COR-L47 (cell line): ENCODE measurements at regions not wholly inside any gene's neighbourhood (a gene's known extent, or its start where the extent isn't known, plus 50 kb on each side); places are given as distances from the start of the nearest gene placed in this dataset.
A peak's percentile ranks its signal among the peaks of the same experiment; 100 is the strongest.

Source experiments
- DNase-seq: peaks from one replicate; lab custom pipeline; 2025; lab: John Stamatoyannopoulos, UW

- DNase-seq: peak; percentile 90
These were observed 654.7 kb upstream of the ZWINT start for GRCh38 chr10:57015595-57016318.

GRCh38 chr10:57015187-57015586, 654.1 kb upstream of the ZWINT start:
- no peak for DNase-seq

GRCh38 chr10:57014758-57015157, 653.7 kb upstream of the ZWINT start:
- DNase-seq: no peak

- DNase-seq: no peak
These were observed 647.1 kb upstream of the ZWINT start for GRCh38 chr10:57008189-57008588.

- DNase-seq: no peak
These were observed 630.6 kb upstream of the ZWINT start for GRCh38 chr10:56991591-56992069.

- DNase-seq: no peak
These were observed 614.5 kb upstream of the ZWINT start for GRCh38 chr10:56975513-56975912.

GRCh38 chr10:56973766-56974165, 612.7 kb upstream of the ZWINT start:
- no peak for DNase-seq

GRCh38 chr10:56943221-56943755, 582.2 kb upstream of the ZWINT start:
- DNase-seq: no peak

GRCh38 chr10:56934515-56934914, 573.5 kb upstream of the ZWINT start:
- no peak for DNase-seq

- peak; percentile 3 for DNase-seq
These were observed 567.7 kb upstream of the ZWINT start for GRCh38 chr10:56928714-56929113.

- DNase-seq: no peak
These were observed 566.6 kb upstream of the ZWINT start for GRCh38 chr10:56927701-56928100.

- DNase-seq: no peak
These were observed 559.7 kb upstream of the ZWINT start for GRCh38 chr10:56920601-56921261.

- DNase-seq: no peak
These were observed 551.0 kb upstream of the ZWINT start for GRCh38 chr10:56912043-56912442.

GRCh38 chr10:56905051-56905450, 544.0 kb upstream of the ZWINT start:
- DNase-seq: no peak

GRCh38 chr10:56902554-56902953, 541.5 kb upstream of the ZWINT start:
- no peak for DNase-seq

- DNase-seq: no peak
These were observed 534.2 kb upstream of the ZWINT start for GRCh38 chr10:56895306-56895705.

- peak; percentile 4 for DNase-seq
These were observed 520.2 kb upstream of the ZWINT start for GRCh38 chr10:56881218-56881617.

GRCh38 chr10:56880606-56881005, 519.5 kb upstream of the ZWINT start:
- DNase-seq: no peak

GRCh38 chr10:56874950-56875349, 513.9 kb upstream of the ZWINT start:
- DNase-seq: peak; percentile 6

- no peak for DNase-seq
These were observed 510.2 kb upstream of the ZWINT start for GRCh38 chr10:56871160-56871668.

GRCh38 chr10:56867236-56867635, 506.2 kb upstream of the ZWINT start:
- DNase-seq: no peak

GRCh38 chr10:56856569-56856968, 495.5 kb upstream of the ZWINT start:
- DNase-seq: no peak

GRCh38 chr10:56844978-56845529, 484.0 kb upstream of the ZWINT start:
- DNase-seq: no peak
